GM12878 (cell line): ENCODE measurements at regions not wholly inside any gene's neighbourhood (a gene's known extent, or its start where the extent isn't known, plus 50 kb on each side); places are given as distances from the start of the nearest gene placed in this dataset.

Source experiments
- ATAC-seq: fragments of 200-7000 bp; cut with Tn5 transposase; 3 replicates; pipeline ENCODE4 v1.9.1; 2020; ENCODE audit warnings: mild to moderate bottlenecking, moderate library complexity
- BruUV-seq: library from RNA; stranded (reverse); fragments of 400-500 nt; replicated peaks from 2 replicates; lab custom pipeline; 2021; lab: Mats Ljungman, UMichigan
- CTCF ChIA-PET: fragments of 300-600 bp; sonication (Branson Sonifier 250); formaldehyde crosslinking; extraction: SDS; loops from one replicate; lab custom pipeline; 2021; ENCODE audit warnings: inconsistent platforms; lab: Yijun Ruan, JAX
- POLR2A ChIA-PET: fragments of 350-600 bp; formaldehyde crosslinking; extraction: SDS; loops from one replicate; lab custom pipeline; 2021; ENCODE audit warnings: inconsistent platforms; lab: Charles Lee
- RAD21 ChIA-PET: fragments of 300-600 bp; sonication (Branson Sonifier 250); formaldehyde crosslinking; loops from one replicate; lab custom pipeline; 2023; ENCODE audit warnings: antibody characterized with exemption; ENCODE audit not compliant: unreplicated experiment; lab: Charles Lee
- SMC1A ChIA-PET: fragments of 300-600 bp; sonication (Branson Sonifier 250); formaldehyde crosslinking; loops from one replicate; lab custom pipeline; 2023; ENCODE audit not compliant: unreplicated experiment, uncharacterized antibody; lab: Charles Lee
- DNase-seq: peaks from one replicate; pipeline ENCODE4 v3.0.0-alpha.2; 2011; ENCODE audit warnings: low read depth, low spot score
- FAIRE-seq: peaks from 3 replicates; lab custom pipeline; 2011; peaks lifted over from hg19 to GRCh38; lab: Jason Lieb, UNC
- H2AFZ ChIP-seq: 2 replicates; pipeline ENCODE4 v1.6.0; 2011; ENCODE audit warnings: low read depth, low read length, control low read depth; ENCODE audit not compliant: control insufficient read depth
- H3K27ac ChIP-seq: 2 replicates; pipeline ENCODE4 v1.5.1; 2011; ENCODE audit warnings: control low read depth; ENCODE audit not compliant: control insufficient read depth, insufficient read depth
- H3K27me3 ChIP-seq, 2 experiments: replicated peaks in 1 of 2; 2 replicates each; pipeline versions ENCODE4 v1.6.0 to v1.6.1; 2011; ENCODE audit warnings: low read length in 1 of 2; ENCODE audit not compliant: control insufficient read depth in 2 of 2, insufficient read depth in 2 of 2
- H3K36me3 ChIP-seq, 2 experiments: 2 replicates each; pipeline ENCODE4 v1.5.1; 2011; ENCODE audit warnings: low read length in 1 of 2; ENCODE audit not compliant: control insufficient read depth in 2 of 2, insufficient read depth in 2 of 2
- H3K4me1 ChIP-seq: 2 replicates; pipeline ENCODE4 v1.6.1; 2011; ENCODE audit warnings: mild to moderate bottlenecking, low read length, moderate library complexity, mixed read lengths; ENCODE audit not compliant: control insufficient read depth, insufficient read depth
- H3K4me2 ChIP-seq: 2 replicates; pipeline ENCODE4 v1.6.0; 2011; ENCODE audit warnings: control low read depth; ENCODE audit not compliant: control insufficient read depth, insufficient read depth
- H3K4me3 ChIP-seq: fragments of 200-600 bp; sonication (generic); 2 replicates; pipeline ENCODE4 v1.5.1; 2016
- H3K79me2 ChIP-seq: 2 replicates; pipeline ENCODE4 v1.6.0; 2011; ENCODE audit warnings: low read length; ENCODE audit not compliant: control insufficient read depth, insufficient read depth
- H3K9ac ChIP-seq: 2 replicates; pipeline ENCODE4 v1.8.0; 2011; ENCODE audit warnings: low read length, control low read depth, mixed read lengths; ENCODE audit not compliant: control insufficient read depth, insufficient read depth
- H3K9me3 ChIP-seq: replicated peaks from 3 replicates; pipeline ENCODE4 v1.5.1; 2011; ENCODE audit warnings: mild to moderate bottlenecking, low read length; ENCODE audit not compliant: control insufficient read depth, insufficient read depth
- H4K20me1 ChIP-seq: 2 replicates; pipeline ENCODE4 v1.6.0; 2011; ENCODE audit not compliant: control insufficient read depth, insufficient read depth
- BACH1 ChIP-seq: fragments of 450-650 bp; IDR thresholded peaks from 2 replicates; pipeline ENCODE4 v1.6.1; 2017; ENCODE audit warnings: mild to moderate bottlenecking, borderline replicate concordance
- CBFB ChIP-seq: IDR thresholded peaks from 2 replicates; pipeline ENCODE4 v1.6.1; 2016; ENCODE audit warnings: antibody characterized with exemption, low read depth
- CHD4 ChIP-seq: fragments of 200-600 bp; sonication (generic); IDR thresholded peaks from 2 replicates; pipeline ENCODE4 v1.6.1; 2016; ENCODE audit warnings: mild to moderate bottlenecking
- HCFC1 ChIP-seq: fragments of 150-350 bp; IDR thresholded peaks from 2 replicates; pipeline ENCODE4 v1.6.1; 2014; ENCODE audit warnings: low read length
- IKZF1 ChIP-seq: fragments of 450-650 bp; conservative IDR thresholded peaks from 2 replicates; pipeline ENCODE4 v1.6.1; 2017; ENCODE audit warnings: antibody characterized with exemption, mild to moderate bottlenecking
- LARP7 ChIP-seq: fragments of 450-650 bp; IDR thresholded peaks from 2 replicates; pipeline ENCODE4 v1.6.1; 2017; ENCODE audit warnings: mild to moderate bottlenecking
- MTA3 ChIP-seq: IDR thresholded peaks from 2 replicates; pipeline ENCODE4 v1.6.1; 2012; ENCODE audit warnings: low read length, inconsistent platforms, borderline replicate concordance
- NBN ChIP-seq: fragments of 450-650 bp; IDR thresholded peaks from 2 replicates; pipeline ENCODE4 v1.6.1; 2016
- NR2C2 ChIP-seq: IDR thresholded peaks from 2 replicates; pipeline ENCODE4 v1.6.1; 2011; ENCODE audit warnings: borderline replicate concordance, low read depth; ENCODE audit not compliant: control insufficient read depth, insufficient read length
- PAX8 ChIP-seq: fragments of 450-650 bp; IDR thresholded peaks from 2 replicates; pipeline ENCODE4 v1.6.1; 2017; ENCODE audit warnings: mild to moderate bottlenecking, moderate library complexity
- RAD21 ChIP-seq: IDR thresholded peaks from 2 replicates; pipeline ENCODE4 v1.6.1; 2011; ENCODE audit warnings: mild to moderate bottlenecking, low read depth, low read length, moderate library complexity; ENCODE audit not compliant: insufficient read depth
- RELA ChIP-seq: fragments of 450-650 bp; IDR thresholded peaks from 2 replicates; pipeline ENCODE4 v1.8.0; 2014; ENCODE audit warnings: borderline replicate concordance; ENCODE audit not compliant: partially characterized antibody
- SPI1 ChIP-seq: IDR thresholded peaks from 2 replicates; pipeline ENCODE4 v1.6.1; 2011; ENCODE audit warnings: low read depth, mild to moderate bottlenecking, low read length, moderate library complexity, borderline replicate concordance; ENCODE audit not compliant: insufficient read depth
- STAT3 ChIP-seq: IDR thresholded peaks from 2 replicates; pipeline ENCODE4 v1.6.1; 2011; ENCODE audit warnings: low read depth, low read length, improper control_type of control experiment
- ZBED1 ChIP-seq: IDR thresholded peaks from 2 replicates; pipeline ENCODE4 v1.6.1; 2016; ENCODE audit warnings: borderline replicate concordance
- WGBS: methylation state at CpG from one replicate; pipeline ENCODE4 v1.1.6; 2016; ENCODE audit warnings: low lambda C conversion rate; ENCODE audit not compliant: insufficient replicate concordance, insufficient coverage; ENCODE audit errors: missing lambda C conversion rate; 5-methylcytosine and 5-hydroxymethylcytosine counted together
- in situ Hi-C: fragments of 300-500 bp; cut with MboI; formaldehyde crosslinking; loops from 9 replicates; pipeline ENCODE4 v1.14.3; 2018; ENCODE audit warnings: mixed read lengths
- intact Hi-C: fragments of 100-400 bp; cut with micrococcal nuclease; formaldehyde crosslinking; loops from one replicate; pipeline ENCODE4 v1.14.2; 2022; ENCODE audit not compliant: unreplicated experiment
- TF ChIP-seq, protein P1 (sequence below): fragments of 450-650 bp; IDR thresholded peaks from 2 replicates; pipeline ENCODE4 v1.6.1; 2018; ENCODE audit warnings: mild to moderate bottlenecking, low read depth, moderate library complexity; ENCODE audit not compliant: partially characterized antibody

DNA sequence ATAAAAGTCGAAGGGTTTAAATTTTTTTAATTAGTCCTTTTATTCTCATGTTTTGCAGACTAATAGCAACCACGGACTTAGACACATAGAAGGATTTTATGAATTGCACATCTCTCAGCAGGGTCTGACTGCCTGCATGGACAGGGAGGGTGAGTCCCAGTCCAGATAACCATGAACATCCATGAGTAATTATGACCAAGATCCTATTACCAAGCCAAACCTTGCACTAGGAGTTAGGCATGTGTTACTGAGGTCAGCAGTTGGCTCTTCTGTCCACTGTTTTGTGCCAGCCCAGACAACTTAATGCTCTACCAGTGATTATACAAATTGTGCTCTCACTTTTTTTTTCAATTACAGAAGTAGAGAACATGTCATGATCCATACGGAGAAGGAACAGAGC is 211.2 kb downstream of the MAFB start:
- DNase-seq, result no peak
- no peak overlapping the region for H2AFZ ChIP-seq
- WGBS, result 0% methylated on average over 3 of the region's 3 CpGs
- ChIA-PET RAD21 (no interaction called here), CTCF (no interaction called here), POLR2A (no interaction called here), SMC1A (no interaction called here)
- intact Hi-C loops (no loop called here), in situ Hi-C loops (no loop called here)
- H3K36me3 ChIP-seq, result no peaks in the 10 kb centered on the region
- no peaks in the 10 kb centered on the region for H3K4me1 ChIP-seq
- H3K9me3 ChIP-seq, result no peaks in the 10 kb centered on the region
- FAIRE-seq, result no peak
- BruUV-seq, result no TSS peak
- H4K20me1 ChIP-seq, result no peaks in the 10 kb centered on the region
- H3K9ac ChIP-seq, result no peak overlapping the region
- H3K27me3 ChIP-seq, result no peaks in the 10 kb centered on the region
- no peak for ATAC-seq
- TF ChIP-seq MTA3 (no peak), NBN (no peak), RAD21 (no peak), STAT3 (no peak), ZBED1 (no peak), PAX8 (no peak), HCFC1 (no peak), CBFB (no peak)
- H3K79me2 ChIP-seq, result no peaks in the 10 kb centered on the region
- H3K4me3 ChIP-seq, result no peak overlapping the region
- H3K27ac ChIP-seq, result no peak overlapping the region
- H3K4me2 ChIP-seq, result no peak overlapping the region

DNA sequence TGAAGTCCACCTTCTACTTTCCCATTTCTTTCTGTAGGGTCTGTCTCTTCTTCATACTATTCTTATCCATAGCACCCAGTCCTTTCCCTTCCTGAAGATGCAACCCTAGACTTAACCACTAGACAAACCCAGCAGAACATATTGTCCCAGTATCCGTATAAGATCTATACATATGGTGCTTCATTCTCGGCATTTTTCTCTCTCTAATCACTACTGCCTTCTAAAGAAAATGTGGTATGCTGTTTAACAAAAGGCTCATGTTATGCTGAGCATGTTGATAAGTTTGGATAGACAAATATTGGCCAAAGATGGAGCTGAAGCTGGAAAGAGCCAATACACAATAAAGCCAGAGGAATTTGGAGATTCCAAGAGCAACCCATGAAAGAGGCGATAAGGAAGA is 212.6 kb downstream of the MAFB start:
- in situ Hi-C loops, result no loop called here
- BruUV-seq, result no TSS peak
- ChIA-PET CTCF (no interaction called here), POLR2A (no interaction called here), SMC1A (no interaction called here), RAD21 (interaction anchor here (0.6 to 0.7 kb wide), 2 partner anchors 72 to 216 kb away, joined by 3 read pairs; no protein-coding TSS in a partner anchor)
- H3K27me3 ChIP-seq, result no peaks in the 10 kb centered on the region
- no peak overlapping the region for H3K4me3 ChIP-seq
- H3K9me3 ChIP-seq, result no peaks in the 10 kb centered on the region
- no peak overlapping the region for H3K4me2 ChIP-seq
- no peaks in the 10 kb centered on the region for H3K4me1 ChIP-seq
- no peaks in the 10 kb centered on the region for H3K79me2 ChIP-seq
- H3K9ac ChIP-seq, result no peak overlapping the region
- H3K27ac ChIP-seq, result no peak overlapping the region
- no peak for DNase-seq
- no peaks in the 10 kb centered on the region for H4K20me1 ChIP-seq
- no peaks in the 10 kb centered on the region for H3K36me3 ChIP-seq
- intact Hi-C loops, result no loop called here
- 26% methylated on average over 3 of the region's 3 CpGs for WGBS
- no peak for FAIRE-seq
- H2AFZ ChIP-seq, result no peak overlapping the region
- ATAC-seq, result no peak
- TF ChIP-seq, protein P1, sequence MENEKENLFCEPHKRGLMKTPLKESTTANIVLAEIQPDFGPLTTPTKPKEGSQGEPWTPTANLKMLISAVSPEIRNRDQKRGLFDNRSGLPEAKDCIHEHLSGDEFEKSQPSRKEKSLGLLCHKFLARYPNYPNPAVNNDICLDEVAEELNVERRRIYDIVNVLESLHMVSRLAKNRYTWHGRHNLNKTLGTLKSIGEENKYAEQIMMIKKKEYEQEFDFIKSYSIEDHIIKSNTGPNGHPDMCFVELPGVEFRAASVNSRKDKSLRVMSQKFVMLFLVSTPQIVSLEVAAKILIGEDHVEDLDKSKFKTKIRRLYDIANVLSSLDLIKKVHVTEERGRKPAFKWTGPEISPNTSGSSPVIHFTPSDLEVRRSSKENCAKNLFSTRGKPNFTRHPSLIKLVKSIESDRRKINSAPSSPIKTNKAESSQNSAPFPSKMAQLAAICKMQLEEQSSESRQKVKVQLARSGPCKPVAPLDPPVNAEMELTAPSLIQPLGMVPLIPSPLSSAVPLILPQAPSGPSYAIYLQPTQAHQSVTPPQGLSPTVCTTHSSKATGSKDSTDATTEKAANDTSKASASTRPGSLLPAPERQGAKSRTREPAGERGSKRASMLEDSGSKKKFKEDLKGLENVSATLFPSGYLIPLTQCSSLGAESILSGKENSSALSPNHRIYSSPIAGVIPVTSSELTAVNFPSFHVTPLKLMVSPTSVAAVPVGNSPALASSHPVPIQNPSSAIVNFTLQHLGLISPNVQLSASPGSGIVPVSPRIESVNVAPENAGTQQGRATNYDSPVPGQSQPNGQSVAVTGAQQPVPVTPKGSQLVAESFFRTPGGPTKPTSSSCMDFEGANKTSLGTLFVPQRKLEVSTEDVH, result no peak
- TF ChIP-seq CHD4 (no peak), IKZF1 (no peak), NR2C2 (no peak), SPI1 (no peak), RELA (no peak), BACH1 (no peak), STAT3 (no peak), LARP7 (no peak)
